UCSD-AML1 (cell line): ENCODE measurements at regions not wholly inside any gene's neighbourhood (a gene's known extent, or its start where the extent isn't known, plus 50 kb on each side); places are given as distances from the start of the nearest gene placed in this dataset.
"Not testable (repeated sequence)": the region's sequence is repeated elsewhere in the genome, so short reads cannot be mapped to it uniquely, and the experiment has no call there.

Source experiments
- DNase-seq: peaks from one replicate; lab custom pipeline; 2025; ENCODE audit not compliant: unreplicated experiment; lab: John Stamatoyannopoulos, UW

DNA sequence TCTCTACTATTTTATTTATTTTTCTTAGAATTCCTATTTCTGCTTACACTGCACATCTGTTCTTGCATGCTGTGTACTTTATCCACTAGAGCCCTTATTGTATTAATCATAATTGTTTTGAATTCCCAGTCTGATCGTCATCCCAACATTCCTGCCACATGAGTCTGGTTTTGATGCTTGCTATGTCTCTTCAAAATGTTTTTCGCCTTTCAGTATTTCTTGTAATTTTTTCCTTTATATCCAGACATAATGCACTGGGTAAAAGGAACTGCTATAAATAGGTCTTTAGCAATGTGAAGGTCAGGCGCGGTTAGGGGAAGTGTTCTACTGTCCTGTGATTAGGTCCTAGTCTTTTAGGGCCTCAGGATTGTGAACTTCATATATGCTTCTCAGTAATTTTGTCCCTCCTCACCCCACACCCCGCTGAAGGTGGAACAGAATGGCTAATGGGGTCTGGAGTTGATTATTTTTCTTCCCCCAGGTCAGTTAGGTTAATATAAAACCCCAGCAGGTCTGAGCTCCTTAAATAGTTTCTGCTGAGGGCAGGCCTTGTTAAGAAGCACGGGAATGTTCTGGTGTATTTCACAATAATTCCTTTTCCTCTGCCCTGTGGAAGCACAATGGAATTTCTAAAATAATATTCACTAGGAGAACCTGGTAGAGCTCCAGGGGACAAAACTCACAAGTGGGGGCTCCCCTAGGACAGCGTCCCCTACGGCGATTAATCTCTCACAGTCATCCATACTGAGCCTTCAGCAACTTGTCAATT, 146.6 kb upstream of the TUT7 start:
- no peak for DNase-seq

DNA sequence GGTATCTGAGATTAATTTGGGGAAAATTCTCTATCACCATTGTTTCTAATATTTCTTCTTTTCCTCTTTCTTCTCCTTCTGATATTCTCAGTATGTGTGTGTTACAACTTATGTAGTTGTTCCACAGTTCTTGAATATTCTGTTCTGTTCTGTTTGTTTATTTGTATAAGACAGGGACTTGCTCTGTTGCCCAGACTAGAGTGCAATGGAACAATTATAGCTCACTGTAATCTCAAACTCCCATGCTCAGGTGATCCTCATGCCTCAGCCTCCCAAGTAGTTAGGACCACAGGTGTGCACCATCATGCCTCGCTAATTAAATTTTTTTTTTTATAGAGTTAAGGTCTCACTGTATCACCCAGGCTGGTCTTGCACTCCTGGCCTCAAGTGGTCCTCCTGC, 145.8 kb upstream of the TUT7 start:
- DNase-seq, result no peak

DNA sequence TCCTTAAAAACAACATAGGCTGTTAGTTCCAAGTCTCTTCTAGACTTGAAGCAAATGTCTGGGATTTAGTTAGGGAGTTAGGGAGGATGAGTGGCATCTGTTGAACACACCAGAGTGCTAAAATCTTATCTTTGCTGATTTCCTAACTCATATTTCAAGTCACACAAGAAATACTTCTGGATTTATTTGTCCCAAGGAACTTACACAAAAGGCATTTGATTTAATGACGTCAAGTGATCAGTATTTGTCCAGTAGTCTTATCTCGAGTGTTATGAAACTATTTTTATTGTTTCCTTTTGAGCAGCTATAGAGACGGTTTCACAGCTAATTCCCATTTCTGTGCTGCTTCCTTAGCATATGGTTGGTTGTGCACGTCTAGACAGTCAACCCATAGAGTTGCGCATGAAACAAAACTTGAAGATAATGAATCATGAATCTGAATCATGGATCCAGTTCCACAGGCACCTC, 140.5 kb upstream of the TUT7 start:
- DNase-seq, result no peak

DNA sequence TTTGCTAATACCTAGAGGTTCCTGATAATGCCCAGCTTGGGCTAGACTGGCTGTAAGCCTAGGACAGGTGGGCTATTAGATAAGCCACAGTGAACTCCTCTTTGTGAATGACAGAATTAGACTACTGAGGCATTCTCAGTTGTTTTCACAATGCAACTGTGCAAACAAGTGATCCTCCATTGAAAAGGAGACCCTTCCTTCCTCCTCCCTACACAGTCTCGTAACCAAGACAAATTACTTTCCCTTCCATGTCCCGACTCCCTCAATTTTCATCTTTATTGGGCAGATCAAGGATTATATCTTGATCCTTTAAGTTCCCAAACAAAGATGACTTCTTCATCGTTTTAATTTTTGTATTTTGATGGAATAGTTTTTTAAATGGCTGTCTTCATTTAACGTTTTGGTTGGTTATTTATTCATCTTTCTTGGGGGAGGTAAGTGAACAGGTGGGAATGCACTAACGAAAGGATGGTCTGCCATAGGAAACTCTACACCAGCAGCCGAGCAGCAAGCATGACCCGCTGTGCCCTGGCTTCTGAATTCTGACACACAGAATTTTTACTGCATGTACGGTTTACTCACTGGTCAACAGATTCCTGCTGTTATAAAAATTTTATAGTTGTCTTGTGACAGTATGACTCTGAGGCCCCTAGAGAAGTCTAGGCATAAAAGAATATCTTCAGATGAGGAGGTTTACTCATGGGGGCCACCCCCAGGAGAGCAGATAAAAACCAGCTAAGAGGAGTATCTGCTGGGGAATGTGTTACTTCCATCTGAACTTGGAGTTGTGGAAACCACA, 137.5 kb upstream of the TUT7 start:
- DNase-seq, result no peak

DNA sequence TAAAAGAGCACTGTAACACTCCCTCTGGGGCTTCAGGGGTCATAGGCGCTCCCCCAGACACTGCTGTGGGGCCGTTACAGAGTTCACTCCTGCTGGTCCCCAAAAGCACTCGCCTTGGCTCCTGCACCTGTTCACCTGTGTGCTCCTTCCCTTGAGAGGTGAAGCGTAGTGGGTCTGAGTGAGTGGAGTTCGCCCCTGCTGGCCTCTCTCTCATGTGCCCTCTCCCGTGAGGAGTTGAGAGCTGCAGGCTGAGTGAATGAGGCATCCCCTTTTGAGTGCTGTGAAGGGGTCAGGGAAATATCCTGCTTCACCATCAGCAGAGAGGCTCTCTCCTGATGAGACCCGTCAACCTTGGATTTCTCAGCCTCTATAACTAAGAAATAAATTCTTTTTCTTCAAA, 134.6 kb upstream of the TUT7 start:
- no peak for DNase-seq

DNA sequence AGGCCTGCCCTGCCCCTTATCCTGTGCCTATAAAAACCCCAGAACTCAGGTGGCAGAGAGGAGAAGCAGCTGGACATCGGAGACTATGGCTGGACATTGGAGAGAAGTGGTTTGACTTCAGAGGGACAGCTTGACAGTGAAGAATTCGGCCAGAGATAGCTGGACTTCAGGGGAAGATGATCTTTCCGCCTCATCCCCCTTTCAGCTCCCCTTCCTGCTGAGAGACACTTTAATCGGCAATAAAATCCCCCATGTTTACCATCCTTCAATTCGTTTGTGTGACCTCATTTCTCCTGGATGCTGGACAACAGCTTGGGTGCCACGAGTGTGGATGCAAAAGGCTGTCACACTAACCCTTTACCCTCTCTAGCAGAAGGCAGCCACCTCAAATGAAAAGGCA, 134.1 kb upstream of the TUT7 start:
- no peak for DNase-seq

DNA sequence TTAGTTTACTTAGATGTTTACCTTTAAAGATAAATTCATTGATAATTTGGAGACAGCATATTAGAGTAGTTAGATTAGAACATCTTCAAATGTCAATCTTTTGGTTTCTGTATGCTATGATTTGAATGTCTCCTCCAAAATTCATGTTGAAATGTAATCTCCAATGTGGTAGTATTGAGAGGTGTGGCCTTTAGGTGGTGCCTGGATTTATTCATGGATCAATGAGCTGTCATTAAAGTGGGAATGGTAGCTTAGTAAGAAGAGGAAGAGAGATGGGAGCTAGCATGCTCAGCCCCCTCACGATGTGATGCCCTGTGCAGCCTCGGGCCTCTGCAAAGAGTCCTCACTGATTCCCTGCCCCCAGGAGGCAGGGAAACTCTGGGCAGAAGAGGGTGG, 133.6 kb upstream of the TUT7 start:
- no peak for DNase-seq

DNA sequence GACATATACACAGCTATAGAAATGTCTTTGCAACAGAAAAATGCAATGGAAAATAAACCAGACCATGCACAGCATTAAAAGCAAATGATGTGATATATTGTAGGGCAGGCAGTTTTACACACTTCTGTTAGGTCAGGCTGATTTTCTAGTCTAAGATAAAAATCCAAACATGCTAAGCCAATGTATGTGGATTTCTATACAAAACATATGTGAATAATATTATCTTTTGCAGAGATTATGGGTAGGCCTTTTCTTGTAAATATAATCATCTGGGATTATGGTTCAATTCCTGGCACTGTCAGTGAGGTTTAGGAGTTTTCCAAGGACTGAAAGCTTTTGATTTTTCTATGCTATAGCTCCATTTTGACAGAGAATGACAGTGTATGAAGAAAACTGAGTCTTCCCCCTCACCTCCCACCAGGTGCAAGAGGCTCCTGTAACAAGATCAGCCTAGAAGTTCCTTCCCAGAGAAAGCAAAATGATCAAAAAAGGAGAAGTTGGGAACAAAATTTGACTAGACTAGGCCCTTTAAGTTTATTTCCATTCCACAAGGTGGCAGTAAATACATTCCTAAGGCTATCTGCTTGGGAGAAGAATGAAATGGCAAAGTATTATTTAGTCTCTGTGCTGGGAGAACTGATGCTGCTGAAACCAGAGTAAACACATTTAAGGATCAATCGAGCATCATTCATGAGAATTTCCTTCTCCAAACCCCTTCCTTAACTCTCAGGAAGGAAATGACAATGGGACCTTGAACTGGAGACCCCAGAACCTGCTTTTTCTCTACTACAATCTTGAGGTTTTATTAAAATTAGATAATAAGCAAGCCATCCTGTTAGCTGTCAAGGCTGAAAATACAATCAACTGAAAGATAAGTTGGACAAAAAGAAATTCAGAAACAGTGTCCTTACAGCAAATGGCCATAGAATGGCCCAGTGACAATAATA, 133.0 kb upstream of the TUT7 start:
- no peak for DNase-seq

DNA sequence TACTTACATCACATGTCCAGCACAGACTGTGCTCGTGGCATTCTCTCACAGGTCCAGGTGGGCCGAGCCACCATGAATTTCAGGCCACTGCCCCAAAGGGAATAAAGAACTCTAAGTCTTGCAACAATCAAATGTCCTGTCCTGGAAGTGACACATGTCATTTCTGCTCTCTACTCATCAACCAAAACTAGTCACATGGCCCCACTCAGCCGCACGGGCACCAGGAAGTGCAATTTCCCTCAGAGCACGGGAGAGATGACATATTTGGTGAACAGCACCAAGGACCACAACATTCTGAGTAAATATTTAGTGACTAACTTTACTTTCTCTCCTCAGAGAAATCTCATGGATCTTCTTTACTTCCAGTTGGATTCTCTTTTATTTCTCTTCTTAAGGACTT, 131.1 kb upstream of the TUT7 start:
- no peak for DNase-seq

DNA sequence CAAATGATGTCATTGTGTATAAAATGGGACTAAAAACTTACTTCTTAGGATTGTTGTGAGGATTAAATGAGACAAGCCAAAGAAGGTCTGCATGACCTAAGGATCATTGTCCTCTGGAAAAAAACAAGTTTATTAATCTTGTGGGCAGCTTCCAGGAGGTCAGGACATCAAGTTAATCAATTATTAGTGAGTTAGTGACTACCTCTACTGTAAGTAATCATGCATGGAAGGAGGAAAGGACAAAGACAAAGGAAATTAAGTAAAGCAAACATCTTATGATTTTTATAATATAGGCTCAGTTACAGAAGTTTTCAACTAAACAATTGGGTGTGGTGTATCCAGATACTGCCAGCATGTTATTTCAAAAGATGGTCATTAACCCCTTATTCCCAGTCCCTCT, 129.3 kb upstream of the TUT7 start:
- DNase-seq, result no peak

DNA sequence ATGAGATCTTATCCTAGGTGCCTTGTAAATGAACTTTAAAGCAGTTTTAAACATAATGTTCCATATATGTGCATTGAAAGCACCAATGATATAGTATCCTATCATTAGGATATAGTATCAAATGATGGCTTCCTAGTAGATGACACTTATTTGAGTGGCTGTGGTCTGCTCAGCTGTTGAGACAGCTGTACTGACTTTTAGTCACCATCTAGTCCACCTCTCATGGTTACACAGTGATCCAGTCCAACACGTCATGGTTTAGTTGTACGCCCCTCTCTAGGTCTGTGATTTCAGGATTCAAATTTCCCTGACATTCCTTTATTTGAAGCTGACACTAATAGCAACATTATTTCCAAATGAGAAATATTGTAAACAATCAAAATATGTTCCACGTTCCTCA, 127.3 kb upstream of the TUT7 start:
- DNase-seq, result no peak

DNA sequence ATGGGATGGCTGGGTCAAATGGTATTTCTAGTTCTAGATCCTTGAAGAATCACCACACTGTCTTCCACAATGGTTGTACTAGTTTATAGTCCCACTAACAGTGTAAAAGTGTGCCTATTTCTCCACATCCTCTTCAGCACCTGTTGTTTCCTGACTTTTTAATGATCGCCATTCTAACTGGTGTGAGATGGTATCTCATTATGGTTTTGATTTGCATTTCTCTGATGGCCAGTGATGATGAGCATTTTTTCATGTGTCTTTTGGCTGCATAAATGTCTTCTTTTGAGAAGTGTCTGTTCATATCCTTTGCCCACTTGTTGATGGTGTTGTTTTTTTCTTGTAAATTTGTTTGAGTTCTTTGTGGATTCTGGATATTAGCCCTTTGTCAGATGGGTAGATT, 121.0 kb upstream of the TUT7 start:
- not testable (repeated sequence) for DNase-seq

DNA sequence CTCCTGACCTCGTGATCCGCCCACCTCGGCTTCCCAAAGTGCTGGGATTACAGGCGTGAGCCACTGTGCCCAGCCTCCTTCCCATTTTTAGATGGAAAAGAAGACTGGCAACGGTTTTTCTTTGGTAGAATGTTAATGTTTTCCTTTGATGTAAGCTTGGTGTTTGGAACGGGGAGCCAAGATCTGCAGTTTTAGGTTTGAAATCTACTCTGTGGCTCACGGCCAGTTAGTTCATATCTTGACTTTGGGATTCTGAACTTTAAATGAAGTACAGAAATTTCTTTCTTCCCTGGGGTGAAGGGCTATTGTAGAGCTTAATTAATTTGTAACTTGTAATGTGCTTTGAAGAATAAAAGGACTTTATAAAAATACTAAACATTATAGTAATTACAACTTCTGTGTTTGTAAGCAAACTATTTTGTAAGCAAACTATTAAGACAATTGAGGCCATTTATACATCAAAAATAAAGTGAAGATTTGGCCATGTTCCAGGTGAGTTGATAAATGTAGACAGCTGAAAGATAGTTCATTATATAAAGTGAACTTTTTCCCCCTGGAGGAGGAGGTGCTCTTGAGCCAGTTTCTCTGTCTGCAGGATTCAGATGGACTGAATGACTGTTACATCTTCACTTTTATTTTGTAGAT, 117.1 kb upstream of the TUT7 start:
- no peak for DNase-seq

DNA sequence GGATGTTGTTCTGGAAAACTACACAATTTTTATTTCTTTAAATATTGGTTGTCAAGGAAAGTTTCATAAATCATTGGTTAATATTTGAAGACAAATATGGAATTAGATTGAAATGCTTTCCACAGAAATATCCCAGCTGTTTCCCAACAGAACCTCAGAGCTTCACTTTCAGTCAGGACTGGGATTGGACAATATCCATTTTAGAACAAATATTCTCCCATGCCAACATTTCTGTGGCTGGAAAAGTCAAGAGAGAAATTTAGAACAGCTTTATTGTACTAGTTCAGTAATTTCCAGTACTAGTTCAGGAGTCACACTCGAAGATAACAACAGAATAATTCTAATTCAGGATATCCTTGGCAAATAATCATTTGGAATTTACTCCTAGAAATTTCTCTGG, 116.1 kb upstream of the TUT7 start:
- no peak for DNase-seq

DNA sequence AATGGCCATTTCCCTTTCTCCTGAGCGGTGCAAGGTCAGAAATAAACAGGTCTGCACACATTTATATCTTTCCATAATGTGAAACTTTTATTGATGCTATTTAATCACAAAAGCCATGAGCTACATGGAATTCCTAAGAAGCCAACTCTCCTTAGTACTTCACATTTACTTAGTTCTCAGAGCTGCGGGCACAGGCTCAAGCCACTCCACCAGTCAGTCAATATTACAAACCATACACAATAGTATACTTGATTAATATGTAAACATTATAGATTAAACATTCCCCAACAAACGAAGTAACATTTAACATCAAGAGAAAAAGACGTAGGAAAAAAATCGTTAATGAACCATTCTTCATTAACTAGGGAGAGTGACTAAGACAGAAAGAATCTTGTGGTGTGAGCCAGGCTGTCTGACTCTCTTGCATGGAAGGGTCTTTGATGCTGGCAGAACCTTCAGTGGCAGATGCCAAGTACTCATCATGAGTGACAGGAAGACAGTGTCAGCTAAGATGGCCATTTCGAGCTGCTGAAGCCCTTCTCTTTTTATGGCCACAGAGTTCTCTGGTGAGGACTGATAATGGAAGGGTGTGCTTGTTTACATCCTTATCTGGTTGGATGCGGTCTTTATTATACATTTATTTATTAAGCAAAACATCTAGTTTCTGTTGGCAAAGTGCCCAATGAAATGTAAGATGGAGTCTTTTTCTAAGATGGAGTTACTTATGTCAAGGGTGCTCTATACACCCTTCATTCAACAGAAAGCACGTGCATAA, 115.5 kb upstream of the TUT7 start:
- DNase-seq, result no peak

DNA sequence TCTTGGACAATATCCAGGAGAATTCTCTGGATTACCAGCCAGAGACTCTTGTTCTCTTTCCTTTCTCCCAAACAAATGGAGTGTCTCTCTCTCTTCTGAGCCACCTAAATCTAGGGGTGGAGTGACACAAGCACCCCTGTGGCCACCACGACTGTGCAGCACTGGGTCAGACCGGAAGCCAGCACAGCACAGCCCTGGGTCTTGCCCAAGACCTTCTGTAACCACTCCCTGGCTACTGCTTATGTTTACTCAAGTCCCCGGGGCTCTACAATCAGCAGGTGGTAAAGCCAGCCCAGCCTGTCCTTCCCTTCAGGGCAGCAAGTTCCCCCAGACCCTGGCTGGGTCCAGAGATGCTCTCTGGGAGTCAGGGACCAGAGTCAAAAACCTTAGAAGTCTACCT, 110.0 kb upstream of the TUT7 start:
- no peak for DNase-seq

DNA sequence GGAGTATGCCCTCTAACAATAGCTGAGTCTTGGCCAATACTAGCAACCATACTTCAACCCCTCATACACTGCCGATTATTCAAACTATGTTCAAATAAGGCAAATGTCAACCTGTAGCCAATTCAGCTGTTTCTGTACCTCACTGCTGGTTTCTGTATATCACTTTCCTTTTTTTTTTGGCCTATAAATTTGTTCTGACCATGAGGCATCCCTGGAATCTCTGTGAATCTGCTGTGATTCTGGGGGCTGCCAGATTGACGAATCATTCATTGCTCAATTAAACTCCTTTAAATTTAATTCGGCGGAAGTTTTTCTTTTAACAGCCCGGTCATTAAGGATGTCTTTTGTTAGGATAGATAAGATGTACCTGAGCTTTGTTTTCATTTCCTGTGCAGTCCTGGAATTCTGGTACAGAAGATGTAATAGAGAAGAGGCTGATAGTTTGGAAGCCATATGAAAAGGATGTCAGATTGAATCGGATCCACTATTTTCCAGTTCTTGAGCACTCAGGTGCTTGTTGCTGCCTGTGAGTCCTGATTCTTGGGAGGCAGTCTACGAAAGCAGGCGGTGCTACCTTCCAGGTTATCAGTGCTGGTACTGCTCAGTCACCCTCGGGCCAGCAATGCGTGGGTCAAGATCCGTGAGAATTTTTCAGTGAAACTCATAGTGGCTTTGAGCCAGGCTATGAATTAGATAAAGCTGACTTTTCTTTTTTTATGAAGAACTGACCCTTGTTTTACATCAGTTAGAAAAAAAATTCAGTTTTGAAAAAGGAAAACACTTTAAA, 106.2 kb upstream of the TUT7 start:
- no peak for DNase-seq

DNA sequence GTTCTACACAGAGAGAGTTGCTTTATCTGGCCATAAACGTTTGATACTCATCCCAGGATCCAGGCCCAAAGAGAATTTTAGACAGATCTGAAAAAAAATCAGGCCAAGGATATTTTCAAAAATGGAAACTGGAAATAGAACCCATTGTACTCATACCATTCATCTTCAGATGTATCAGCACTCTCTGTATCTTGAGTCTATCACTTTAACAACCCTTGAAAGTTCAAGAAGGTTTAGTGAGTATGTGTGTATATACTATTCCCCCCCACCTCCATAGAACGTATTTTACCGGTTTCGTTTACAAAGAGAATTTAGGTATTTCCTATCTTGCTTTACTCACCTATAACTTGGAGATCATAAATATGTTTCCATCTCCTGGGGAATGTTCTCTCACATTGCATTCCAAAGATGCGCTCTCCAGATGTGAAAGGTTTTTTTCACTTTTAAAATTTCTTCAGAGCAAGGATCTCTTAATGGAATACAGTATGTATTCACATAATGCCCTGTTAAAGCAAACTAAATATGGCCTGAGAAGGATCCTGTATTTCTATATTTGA, 105.5 kb upstream of the TUT7 start:
- DNase-seq, result no peak

DNA sequence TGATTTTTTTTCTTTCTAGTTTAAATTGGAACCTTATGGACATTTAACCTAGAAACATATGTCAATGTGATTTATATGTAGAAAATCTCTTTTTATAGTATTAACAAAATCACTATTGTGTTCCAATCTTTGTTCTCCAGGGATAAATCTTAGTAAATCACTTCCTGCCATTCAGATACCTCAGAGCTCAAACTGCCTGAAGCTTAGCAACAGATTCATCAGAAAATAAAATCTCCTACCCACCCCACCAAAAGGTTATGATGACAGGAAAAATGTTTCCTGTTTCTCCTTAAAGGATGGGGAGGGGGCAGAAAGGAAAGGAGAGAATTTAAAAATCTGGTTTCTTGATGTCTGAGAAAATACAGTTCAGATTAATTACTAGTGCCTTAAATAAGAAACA, 105.0 kb upstream of the TUT7 start:
- no peak for DNase-seq
